EH (cell line): ENCODE measurements at regions not wholly inside any gene's neighbourhood (a gene's known extent, or its start where the extent isn't known, plus 50 kb on each side); places are given as distances from the start of the nearest gene placed in this dataset.

Experiments used
- DNase-seq: peaks from one replicate; pipeline ENCODE4 v3.0.0-alpha.2; 2015; ENCODE audit warnings: low read depth

DNA sequence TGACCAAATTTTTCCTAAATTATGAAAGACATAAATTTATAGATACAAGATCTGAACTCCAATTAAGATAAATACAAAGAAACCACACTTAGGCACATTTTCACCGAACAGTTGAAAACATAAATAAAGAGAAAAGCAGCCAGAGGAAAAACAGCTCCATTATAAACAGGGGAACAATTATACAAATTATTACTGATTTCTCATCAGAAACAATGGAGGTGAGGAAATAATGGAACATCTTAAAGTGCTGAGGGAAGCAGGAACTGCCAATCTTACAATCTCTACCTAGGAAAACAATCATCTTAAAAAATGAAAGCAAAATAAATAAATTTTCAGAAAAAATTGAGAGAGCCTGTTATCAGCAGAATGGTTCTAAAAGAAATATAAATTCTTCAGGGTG is 234.4 kb upstream of the PMFBP1 start:
- no peak for DNase-seq

DNA sequence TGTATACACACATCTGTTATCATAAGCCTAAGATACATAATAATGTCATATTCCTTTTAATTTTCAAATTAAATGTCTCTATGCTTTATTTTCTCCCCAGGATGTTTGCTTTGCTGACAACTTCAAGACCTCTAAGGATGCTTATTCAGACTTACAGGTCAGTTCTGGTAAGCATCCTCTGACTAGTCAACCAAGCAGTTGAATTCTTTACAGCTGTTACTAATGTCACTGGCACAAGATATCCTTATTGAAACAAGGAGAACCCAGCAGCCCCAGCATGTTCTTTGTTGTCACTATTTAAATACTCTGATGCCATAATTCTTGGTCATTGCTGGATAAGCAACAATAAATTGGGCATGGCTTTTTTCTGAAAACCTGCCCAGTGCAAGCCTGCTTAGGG is 232.3 kb upstream of the PMFBP1 start:
- DNase-seq = peak; percentile 27

DNA sequence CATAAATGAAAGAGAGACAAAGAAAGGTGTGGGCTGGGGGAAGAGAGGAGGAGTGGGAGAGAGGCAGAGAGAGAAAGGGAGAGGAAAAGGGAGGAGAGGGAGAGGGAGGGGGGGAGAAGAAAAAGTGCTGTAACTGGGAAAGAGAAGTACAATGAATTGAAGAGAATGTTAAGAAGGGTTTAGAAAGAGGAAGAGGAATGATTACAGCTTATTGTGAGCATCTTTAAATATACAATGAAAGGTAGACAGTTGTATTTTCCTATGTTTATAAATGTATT is 229.1 kb upstream of the PMFBP1 start:
- no peak for DNase-seq

DNA sequence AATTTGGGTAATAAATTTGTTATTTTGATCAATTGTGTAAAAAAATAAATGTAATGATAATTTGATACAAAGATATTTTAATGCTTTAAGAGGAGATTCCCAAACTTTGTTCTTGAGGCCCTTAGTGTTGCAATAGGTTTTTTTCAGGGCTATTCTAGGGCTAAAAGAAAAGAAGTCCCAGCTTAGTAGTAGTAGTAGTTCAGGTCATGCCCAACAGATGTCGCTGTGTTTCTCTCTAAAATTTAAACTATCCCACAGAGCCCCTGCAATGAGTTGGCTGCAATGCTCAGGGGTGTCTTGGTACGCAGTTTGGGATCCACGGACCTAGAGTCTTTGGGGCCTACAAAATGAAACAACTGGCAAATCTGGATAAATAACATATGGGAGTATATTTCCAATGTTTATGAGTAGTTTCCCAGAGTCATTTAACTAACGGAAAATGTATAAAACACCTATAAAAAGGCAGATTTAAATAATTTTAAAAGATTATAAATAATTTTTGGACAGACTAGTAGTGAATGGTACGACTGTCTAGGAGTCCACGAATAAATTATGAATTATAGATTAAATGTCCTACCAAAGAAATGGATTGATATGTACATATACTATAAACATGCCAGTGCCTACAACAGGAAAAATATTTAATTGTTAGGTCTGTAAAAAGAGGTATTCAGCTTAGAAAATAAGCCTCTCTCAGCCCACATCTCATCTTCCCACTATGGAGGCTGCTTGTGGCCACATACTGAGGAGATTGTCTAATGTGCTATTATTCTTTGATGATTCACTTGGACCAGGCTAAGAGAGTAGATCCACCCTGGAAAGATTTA is 228.5 kb upstream of the PMFBP1 start:
- peak; percentile 68 for DNase-seq

DNA sequence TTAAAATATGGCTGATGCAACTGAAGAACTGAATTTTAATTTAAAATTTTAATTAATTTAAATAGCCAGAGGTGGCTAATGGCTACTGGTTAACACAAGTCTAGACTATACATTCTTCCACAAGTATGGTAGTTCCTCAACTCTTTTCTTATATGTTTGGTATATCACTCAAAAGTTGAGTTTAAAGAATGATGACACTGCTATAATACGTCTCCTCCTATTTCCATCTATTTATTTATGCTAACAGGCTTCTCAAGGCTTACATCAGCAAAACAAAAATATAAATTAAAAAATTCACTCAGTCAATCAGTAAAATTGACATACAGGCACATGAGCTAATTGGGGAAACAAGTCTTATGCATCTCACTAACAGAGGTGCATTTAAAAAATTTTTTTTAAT is 227.9 kb upstream of the PMFBP1 start:
- DNase-seq = no peak

DNA sequence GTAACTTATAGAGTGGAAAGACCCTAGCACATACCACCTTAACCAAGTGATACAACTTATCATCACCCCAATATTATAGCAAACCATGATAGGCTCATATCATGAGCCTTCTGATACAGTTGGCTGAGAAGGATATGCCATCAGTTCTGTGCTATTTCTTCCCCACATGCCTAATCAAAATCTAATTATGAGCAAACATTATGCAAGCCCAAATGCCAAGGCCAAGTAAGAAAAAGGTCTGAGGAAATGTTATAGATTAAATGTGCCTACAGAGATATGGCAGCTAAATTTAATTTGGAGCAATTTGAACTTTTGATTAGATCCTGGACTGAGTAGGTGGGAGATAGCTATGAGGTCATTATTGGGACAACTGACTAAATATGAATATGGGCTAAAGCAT is 225.9 kb upstream of the PMFBP1 start:
- no peak for DNase-seq

DNA sequence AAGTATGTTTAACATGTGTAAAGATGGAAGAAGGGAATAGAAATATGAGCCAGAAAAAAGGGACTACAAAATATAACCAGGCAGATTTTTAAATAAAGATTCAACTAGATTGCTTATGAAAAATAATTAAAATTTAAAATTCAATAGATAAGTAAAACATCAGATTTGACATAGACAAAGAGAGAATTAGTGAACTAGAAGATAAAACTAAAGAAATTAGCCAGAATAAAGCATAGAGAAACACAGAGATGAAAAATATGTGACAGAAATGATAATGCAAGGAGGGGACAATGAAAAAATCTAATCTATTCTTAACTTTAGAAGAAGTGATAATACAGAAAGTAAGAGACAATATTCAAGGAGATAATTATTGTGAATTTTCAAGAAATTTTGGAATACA is 222.6 kb upstream of the PMFBP1 start:
- no peak for DNase-seq

DNA sequence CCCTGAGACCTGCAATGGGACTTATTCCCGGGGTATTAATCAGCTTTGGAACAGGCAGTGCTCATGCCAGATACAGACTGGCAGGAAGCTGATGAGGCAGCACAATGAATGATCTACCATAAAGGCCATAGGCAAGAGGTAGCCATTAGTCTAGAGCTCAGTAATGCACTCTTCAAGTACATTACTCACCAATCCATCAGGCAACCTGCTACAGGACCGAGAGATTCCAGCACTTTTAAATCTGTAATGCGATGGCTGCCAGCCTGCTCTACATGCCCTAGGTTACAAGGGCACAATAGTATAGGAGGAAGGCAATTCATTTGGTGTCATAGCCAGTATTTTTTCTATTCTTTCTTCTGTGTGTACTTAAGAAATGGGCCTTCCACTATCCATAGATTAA is 217.8 kb upstream of the PMFBP1 start:
- no peak for DNase-seq

DNA sequence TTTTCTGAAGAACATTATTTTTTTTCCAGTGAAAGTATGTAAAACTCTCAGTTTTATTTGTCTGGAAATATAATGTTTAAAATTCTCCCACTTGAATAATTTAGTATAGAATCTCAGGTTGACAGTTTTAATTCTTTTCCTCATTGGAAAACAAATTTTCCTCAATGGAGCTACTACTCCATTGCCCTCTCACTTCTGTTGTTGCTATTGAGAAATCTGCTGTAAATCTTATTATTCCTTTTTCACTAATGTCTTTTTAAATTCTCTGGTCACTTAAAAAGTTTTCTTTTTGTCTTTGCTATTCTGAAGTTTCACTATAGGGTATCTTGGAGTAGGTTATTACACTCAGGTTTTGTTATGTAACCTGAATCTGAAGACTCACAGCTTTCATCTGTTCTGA is 216.1 kb upstream of the PMFBP1 start:
- DNase-seq = no peak

DNA sequence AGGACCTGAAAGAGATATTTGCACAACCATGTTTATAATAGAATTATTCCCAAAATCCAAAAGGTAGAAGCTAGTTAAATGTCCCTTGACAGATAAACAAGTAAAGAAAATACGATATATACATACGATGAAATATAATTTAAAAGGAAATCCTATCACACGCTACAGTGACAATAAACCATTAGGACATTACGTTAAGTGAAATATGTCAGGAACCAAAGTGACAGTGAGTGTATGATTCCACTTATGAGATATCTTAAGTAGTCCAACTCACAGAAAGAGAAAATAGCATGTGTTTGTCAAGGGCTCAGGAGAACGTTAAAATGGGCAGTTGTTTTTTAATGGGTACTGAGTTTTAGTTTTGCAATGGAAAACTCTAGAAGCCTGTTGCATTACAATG is 212.7 kb upstream of the PMFBP1 start:
- no peak for DNase-seq

DNA sequence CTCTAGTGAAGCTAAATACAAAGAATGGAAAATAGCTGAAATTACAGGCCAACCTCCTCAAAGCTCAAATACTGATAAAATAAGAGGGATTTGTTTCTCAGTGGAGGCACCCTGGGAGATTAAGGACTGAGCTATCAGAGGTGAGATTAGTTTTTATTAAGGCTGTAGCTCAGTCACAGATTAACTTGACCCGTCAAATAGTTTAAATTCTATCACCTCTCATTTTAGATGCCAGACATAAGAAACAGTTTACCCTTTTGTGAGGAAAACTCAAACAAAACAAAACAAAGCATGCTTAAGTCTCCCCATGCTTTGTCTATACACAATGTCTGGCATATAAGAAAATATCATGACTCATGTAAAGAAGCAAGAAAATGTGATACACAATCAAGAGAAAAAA is 208.3 kb upstream of the PMFBP1 start:
- DNase-seq = no peak

DNA sequence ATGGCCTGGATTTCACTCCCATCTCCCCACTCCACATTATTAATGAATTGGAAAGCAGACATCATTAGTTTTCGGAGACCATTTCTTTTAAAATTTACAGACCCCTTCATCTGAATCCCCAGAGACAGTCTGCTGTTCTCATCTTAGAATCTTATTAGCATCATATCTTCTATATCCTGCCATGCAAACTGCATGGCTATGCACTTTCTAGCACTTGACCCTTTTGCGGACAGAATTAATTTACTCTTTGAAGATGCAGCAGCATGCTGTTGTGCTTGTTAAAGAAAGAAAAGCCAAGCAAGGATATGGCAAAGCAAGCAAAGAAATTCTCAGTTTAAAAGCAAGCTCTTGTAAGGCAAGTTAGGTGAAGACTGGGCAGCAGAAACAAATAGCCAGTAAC is 201.2 kb upstream of the PMFBP1 start:
- DNase-seq = no peak

DNA sequence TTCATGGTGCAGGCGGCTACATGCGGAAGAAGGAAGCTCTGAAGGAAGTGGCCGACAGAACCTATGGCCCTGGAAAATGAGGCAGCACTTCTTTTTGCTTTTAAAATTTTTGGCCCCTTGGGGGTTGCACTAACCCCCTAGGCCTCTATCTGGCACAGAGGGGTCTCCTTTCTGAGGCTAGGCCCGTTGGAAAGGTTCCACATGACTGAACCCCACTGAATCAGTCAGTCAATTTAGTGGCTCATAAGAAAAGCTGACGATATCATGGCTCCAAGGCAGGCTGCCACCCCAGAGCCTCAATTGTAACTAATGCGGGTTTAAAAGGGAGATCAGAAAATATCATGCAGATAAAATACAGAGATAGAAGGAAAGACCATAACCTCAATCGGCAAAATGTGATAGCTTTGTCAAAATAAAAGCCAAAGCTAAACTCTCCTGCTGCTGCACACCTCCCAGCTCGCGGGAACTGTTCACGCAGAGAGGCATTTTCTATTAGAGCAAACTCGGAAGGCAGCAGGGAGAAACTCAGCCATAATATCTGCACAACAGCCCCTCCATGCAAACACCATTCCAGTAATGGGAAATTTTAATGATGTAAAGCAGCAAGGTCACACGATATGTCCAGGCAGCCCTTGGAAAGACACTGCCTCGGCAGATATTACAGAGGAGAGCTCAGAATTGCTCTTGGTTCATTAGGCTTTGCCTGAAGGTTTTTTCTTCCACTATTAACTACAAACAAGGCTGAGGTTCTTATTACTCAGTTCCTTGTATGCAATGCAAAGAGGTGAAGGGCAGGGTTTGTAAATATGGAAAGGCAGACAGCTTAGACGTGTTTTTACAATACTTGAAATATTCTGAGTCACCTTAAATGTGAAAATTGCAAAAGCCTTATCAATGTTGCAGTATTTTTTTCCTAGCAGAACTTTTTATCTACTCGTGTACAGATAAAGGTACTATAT is 200.4 kb upstream of the PMFBP1 start:
- no peak for DNase-seq

DNA sequence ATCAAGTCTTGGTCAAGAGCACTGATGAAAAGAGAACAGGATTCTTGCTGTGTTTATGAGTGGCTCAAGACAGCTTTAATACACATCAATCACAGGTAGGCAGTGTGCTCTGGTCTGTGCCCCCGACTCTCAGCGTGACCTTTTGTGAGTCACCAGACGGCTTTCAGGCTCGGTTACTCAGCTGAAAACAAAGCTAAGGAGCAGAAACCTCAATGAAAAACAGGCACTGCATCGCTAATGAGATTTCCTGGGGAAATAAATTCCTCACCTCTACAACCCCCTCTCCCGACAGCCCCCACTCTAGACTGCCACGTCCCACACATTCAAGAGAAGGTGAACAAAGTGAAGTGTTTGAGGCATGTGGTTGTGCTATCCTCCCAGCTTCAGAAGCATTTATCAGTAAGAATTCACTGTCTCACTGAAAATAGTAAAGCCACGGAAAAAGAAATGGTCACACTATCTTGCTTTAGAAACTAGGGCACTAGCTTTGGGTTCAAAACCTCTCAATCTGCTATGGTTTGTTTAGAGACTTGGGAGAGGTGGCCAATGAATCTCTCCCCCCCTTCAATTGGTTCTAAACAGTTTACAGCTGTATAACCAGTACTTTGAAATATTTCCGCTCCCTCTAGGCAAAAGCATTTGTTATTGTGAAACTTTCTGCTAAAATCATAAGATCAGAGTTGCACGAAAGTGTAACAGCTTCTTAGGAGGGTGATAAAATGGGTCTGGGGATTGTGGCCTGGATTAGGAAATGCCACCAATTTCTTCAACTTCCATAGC is 199.5 kb upstream of the PMFBP1 start:
- DNase-seq = peak; percentile 50

DNA sequence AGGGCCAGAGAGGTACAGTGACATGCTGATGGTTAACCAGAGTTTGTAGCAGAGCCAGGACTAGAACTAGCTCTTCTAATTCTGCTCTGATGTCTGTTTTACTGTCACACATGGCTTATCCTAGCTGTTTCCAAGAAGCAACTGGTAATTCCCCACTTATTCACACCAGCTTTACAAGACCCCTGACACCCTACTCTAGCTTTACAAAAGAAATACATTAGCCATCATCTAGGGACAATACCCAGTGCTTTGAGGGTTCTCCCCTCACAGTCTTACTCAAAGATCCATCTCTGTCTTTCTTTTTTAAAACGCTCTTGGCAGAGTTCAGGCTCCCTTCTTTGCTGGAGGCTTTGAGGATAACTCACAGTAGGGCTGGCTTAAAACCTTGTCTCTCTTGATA is 197.3 kb upstream of the PMFBP1 start:
- no peak for DNase-seq

DNA sequence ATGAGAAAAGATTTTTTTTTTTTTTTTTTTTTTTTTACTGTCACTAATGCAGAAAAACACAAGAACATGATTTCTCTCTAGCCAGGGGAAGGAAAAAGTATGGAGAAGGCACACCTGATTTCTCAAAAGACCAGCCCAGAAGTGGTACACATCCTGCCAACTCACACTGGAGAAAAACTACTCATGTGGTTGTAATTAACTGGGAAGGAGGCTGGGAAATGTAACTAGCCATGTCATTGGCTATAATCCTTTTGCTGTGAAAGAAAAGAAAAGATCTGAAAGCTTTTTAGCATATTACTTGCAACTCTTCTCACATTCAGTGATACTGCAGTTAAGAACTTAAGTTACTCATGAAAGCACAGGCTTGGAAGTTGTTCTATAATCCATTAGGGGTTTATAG is 195.9 kb upstream of the PMFBP1 start:
- DNase-seq = peak; percentile 14

DNA sequence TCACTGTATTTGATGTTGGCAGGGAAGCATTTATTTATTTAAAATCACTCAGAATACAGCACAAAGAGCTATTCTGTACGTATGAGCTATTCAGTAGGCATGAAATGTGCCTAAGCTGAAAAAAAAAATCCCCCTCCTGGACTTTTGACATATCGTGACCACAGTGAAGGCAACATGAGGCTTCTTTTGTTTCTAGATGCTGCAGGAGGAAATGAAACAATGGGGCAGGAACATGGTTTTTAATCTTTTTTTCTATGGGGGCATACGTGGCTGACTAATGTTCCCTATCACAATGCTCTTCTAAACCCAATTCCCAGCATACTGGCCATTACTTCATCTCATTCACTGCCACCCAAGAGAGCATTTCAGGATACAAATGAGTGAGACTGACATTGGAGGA is 191.0 kb upstream of the PMFBP1 start:
- DNase-seq = no peak

DNA sequence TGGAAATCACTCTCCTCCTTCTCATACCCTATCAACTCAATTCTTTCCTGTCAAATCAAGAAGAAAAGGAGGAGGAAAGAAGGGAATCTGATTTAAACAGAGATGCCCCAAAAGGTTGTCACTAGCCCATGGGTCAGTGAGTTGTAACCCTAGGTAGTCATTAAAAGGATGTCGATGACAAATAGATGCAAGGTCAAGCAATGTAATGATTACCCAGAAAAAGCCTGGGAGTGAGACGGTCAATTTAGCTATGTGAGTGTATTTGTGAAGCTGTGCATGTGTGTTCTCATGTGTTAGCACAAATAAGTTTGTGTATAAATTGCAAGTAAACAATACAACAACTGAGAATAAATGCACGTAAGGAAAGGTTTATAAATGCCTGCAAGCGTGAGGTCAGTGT is 190.5 kb upstream of the PMFBP1 start:
- DNase-seq = no peak

DNA sequence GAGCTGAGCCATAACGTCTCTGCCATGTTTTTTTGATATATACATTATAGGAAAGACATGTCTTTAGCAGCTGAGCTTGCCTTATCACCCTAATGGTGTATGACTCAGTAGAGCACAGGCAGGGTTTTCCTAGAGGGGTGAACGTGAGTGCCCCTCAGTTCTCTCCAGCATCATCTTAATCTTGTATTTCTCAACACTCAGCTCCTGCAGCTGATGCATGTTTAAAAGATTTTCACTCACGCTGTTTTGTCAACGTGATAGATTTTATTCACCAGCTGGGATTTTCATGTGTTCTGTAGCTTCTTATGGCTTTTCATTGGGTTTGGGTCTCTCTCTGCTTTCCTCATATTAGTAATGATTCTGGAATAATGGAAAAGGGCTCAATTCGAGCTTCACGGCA is 186.0 kb upstream of the PMFBP1 start:
- DNase-seq = no peak

DNA sequence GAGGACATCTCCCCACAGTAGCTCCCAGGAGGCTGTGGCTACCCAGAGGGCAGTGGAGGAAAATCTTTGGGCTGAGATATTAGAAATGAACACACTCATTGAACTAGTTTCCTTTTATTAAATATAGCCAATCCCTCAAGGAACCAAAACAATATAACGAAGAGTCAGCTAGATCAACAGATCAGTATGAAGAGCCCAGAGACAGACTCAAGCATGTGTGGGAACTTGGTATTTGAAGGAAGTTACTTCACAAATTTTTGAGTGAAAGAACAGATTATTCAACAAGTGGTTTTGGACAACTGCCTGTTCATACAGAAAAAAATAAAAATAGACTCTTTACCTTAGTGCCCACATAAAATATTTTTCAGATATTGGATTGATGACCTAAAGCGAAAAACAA is 183.6 kb upstream of the PMFBP1 start:
- DNase-seq = peak; percentile 44

DNA sequence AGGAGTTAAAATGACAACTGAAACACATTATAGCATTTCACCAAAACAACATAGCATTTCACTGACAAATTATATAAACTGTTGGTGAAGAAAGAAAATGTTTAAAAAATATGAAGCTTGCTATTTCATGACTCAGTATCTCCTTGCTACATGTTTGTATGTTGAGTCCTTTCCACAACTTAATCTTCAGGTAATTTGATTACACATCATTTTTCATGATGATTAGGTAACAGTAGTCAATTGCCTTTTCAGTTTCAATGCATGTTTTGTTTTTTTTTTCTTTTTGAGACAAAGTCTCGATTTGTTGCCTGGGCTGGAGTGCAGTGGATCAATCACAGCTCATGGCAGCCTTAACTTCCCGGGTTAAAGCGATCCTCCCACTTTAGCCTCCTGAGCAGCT is 177.8 kb upstream of the PMFBP1 start:
- no peak for DNase-seq

DNA sequence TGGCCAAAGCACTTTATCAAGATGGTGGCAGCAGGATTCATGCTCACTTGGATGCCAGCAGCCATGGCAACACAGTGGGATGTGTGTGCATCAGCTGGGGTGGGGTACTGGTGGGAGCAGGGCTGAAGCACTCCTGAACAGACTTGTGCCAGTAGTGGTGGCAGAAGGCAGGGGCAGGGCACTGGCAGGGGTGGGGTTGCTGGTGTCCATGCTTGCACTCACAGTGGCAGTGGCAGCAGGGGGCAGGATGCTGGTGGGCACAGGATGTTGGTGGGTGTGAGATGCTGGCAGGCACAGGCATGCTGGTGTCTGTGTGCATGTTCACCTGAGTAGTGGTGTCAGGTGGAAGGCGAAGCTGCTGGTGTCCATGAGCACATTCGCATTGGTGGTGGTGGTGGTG is 161.0 kb upstream of the PMFBP1 start:
- no peak for DNase-seq

DNA sequence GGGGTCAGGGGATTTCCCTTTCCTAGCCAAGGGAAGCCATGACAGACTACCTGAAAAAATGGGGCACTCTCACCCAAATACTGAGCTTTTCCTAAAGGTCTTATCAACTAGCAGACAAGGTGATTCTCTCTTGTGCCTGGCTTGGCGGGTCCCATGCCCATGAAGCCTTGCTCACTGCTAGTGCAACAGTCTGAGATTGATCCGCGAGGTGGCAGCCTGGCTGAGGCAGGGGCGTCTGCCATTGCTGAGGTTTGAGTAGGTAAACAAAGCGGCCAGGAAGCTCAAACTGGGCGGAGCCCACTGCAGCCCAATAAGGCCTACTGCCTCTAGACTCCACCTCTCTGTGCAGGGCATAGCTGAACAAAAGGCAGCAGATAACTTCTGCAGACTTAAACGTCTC is 152.6 kb upstream of the PMFBP1 start:
- DNase-seq = no peak
